HG02759 (cell line): ENCODE measurements at regions not wholly inside any gene's neighbourhood (a gene's known extent, or its start where the extent isn't known, plus 50 kb on each side); places are given as distances from the start of the nearest gene placed in this dataset.

Source experiments
- ATAC-seq: cut with Tn5 transposase; IDR thresholded peaks from one replicate; pipeline ENCODE4 v1.9.1; 2021; ENCODE audit warnings: mild to moderate bottlenecking, moderate library complexity; ENCODE audit not compliant: unreplicated experiment

DNA sequence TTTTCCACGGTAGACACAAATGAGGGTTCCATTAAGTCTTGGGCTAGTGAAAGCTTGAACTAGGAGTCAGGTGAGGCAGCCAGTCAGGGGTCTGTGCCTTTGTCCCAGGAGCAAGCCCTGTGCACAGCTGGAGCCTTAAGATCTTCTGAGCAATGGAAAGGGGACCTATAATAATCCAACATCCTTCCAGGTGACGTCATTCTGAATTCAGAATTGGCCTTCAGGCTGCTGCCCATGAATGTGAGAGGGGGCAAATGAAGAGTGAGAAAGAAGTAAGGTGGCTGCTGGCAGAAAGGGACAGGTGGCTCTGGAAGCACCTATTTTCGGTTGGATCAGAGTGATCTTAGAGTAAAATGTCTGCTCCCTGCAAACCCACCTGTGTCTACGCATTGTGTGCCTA is 488.1 kb upstream of the CDH5 start:
- no peak for ATAC-seq

DNA sequence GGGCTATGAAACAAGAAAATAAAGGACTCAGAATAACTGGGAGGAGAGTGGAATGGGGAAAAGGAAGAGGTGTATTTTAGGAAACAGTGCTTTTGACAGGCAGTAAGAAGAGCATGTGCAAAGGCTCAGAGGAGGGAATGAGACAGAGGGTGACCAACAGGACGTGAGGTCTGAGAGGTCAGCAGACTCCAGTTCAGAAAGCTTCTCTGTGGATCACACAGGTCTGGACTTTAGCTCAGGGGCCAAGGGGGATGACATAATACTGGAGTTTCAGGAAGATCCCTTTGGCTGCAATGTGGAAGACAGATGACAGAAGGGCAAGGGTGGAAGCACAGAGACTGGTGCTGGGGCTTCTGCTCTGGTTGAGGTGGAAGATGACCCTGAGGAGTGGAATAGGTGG is 489.9 kb upstream of the CDH5 start:
- ATAC-seq, result no peak

DNA sequence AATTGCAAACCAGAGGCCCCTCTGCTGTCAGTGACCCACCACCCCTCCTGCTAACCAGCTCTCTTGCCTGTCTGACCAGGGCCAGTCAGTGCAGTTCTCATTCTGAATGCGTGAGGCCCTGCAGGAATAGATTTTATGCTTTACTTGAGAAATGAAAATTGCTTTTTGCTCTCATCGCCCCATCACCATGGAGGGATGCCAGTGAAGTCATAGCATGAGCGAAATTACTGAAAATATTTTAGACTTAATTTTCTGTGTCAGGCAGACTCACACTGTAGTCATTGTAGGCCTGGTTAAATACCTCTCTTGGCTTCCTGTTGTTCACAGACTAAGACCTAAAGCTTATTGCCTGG is 490.5 kb upstream of the CDH5 start:
- ATAC-seq, result no peak

DNA sequence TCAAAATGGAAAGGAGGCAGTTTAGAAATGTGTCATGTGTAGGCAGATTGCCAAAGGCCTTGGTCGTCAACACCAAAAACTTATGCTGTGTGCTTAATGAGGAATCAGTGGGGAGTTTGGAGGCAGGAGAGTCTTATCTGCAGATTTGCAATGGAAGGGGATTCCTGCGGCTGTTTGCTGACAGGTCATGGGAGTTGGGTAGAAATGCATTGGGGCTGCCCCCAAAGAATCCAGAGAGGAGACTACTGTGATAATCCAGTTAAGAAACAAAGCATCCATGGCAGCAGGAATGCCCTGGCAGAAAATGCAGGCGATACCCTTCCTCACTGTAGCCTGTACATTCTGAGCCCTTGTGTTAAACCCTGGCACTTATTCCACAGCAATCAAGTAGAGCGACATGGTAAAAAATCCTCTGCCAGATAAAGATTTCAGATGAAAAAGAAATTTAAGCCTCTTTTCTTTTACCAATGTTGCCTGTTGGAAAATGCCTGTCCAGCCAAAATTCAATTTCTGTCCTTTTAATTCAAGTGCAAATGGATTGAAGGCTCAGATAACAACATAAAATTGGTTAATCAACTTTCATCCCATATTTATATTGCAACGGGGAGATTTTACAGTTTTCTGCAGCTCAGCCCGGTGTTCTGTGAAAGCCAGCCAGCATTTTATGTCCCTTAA is 491.0 kb upstream of the CDH5 start:
- no peak for ATAC-seq

DNA sequence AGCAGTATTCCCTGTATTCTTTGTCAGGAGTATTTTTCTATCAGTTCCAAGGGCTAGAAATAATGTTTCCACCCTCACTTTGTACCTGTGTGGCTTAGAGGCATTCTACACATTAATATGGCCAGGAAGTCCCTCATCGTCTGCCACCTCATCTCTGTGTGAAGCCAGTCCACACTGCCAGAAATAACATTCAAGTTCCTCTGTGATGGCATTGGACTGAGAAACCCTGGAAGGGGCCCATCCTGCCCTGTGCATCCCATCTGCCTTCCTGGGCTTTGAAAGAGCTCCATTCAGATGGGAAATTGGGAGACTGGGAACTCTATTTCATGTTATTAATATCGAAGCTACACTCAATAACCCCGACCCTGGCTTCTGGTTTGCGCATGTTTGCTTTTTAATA is 497.2 kb upstream of the CDH5 start:
- no peak for ATAC-seq

DNA sequence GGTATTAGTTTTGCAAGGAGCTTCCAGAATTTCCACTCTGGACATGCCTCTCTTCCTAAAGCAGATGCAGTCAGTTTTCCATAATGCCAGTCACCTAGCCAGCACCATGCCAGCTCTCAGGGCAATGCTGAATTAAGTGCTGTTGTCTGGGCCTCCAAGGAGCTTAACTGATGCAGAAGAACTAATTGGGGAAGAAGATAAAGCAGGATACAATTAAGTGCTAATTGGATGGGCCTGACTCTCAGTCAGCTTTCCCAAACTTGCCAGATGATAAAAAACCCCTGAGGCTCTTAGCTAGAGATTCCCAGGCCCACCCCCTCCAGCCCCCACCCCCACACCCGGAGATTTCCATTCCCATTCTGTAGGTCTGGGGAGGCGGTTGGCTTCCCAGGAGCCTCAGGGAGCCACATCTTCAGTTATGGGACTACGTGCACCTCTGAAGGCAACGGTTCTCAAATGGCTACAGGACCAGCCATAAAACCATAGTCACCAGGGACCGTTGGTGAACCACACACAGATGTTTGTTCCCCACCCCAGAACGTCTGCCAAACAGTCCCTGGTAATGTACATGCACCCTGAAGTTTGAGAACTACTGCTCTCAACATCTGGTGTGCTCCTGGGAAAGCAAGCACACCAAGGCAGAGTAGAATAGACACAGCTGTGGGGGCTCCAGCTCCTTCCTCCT is 499.1 kb upstream of the CDH5 start:
- ATAC-seq, result no peak

DNA sequence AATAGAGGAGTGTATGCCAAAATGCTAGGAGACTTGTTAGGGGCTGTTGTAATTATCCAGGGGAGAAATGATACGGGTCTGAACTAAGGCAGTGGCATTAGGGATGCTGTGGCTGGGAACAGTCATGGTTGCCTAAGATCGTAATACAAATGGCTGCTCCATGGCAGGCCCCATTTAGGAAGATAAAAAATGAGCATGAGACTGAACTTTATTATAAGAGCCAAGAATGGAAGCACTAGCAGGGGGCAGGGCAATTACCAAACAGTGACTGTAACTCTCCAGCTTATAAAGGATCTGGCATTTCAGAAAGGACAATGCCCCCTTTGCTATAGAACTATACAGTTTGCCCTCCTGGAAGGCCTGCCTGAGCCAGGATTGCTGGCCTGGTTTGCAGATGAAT is 503.3 kb upstream of the CDH5 start:
- ATAC-seq, result no peak

DNA sequence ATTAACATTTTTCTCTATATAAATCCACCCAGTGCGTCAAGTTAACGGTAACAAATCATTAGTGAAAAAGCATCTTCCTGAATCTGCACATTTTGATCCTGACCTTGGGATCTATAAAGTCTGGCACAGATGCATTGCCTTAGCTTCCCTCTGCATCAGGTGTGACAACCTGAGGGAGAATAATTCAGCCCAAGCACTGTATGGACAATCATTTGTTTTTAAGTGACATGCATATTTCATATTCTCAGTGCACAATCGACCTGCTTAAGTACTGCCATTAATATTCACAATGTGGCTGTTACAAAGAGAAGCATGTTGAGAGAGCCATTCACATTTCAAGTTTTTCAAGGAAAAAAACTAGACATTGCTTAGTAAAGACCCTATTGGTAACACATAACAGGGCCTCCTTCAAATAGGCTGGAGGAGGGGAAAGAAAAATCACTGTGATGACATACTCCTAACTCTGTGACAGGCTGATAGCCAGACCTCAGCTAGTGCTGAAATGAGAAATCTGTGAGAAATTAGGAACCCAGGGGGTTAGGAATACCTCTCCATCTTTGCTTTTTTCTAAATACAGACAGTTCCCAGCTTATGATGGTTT is 505.3 kb upstream of the CDH5 start:
- no peak for ATAC-seq

DNA sequence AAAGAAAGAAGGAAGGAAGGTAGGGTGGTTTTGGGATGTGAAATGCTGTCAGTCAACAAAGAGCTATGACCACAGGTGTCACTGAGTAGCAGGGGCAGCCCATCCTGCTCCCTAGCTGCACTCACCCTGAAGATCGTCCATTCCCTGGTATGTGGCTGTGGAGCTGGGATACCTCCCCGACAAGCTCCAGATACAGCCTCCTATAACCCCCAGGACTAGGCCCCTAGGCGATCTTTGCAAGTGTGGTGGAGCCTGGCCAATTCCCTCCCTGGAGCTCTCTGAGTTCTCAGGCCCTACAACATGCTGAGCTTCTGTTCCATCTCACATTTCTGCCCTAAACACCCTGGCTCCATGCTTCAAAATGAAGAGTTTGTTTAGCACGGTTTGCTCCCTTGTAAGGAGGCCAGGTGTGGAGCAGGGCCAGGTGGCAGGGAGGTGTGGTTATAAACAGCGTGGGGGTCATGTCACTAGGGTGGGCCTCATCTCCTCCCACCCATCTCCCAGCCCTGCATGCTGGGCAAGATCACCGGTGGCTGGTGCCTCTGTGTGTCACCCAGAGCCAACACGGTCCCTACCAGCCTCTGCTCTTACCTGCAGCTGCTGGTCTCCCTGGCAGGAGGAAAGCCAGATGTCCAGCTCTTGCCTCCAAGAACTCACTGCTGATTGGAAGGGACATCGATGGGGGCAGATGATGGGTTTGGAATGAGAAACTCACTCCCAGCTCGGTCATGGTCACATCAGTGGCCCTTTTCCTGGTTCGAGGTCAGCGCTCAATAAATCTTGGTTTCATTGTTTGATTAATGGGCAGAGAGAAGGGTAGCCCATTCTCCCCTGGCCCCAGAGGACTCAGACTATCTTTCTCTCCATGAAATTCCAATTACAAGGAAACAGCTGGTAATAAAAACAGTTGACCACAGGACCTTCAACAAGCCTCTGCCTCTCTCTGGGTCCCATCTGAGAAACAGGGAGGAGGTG is 511.0 kb upstream of the CDH5 start:
- no peak for ATAC-seq

DNA sequence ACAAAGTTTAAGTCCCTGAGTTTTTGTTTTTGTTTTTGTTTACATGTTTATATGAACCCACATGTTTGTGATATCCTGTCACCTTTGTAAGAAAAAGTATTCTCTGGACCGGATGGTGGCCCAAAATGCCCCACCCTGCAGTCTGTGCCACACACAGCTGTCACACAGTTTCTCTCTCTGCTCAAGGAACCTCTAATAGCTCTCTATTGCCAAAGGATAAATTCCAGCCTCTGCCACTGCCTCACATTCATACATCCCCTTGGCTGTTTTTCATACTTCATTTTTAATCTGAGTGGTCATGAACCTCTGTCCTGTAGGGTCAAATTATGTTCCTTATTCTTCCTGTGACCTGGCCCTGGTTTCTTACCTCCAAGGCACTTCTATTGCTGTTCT is 520.3 kb upstream of the CDH5 start:
- no peak for ATAC-seq

DNA sequence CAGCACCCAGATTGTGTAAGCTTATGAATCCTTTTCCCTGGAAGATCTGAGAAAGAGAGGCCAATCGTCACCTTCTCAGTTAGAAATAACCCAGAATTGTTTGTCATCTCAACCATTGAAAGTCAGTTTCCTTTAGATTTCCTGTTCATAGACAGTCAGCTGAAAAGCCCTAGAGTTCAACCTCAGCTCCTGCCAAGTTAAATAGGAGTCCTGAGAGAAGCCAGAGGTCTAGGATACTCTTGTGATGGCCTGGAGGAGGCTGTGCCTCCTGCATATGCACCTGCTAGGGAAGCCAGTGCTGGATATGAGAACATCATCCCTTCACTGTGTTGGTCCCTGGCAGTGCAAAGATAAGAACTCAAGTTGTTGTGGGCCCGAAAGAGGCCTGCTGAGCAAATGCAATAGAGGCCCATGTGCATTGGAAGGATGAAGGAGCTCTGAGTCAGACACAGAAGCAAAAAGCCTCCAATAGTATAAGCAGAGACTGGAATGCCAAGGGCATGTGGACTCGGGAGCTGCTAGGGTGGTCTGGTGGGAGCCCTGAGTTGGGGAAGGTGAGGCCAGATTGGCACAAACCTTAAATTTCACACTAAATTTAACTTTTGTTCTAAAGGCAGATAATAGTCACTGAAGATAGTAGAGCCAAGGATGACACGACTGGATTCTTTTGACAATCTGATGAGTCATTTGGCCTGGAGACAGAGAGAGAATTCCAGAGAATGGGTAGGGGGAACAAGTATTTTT is 520.9 kb upstream of the CDH5 start:
- ATAC-seq, result no peak

DNA sequence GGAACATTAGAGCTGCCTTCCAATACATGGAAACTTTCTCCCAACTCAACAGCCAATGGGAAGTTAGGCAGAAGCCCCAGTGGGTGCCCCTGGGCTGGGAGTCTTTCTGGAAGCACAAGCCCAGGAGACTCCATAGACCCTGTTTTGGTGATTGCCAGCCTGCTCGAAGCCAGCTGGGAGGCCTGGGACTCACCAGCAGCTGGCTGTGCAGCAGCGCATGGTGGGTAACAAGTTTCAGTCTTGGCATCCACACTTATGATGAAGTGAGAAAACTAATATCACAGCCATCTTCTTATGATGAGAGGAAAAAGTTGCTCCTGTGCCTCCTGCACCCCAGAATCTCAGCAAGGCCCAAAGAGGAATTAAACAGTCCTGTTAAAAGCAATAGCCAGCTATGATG is 522.5 kb upstream of the CDH5 start:
- no peak for ATAC-seq

DNA sequence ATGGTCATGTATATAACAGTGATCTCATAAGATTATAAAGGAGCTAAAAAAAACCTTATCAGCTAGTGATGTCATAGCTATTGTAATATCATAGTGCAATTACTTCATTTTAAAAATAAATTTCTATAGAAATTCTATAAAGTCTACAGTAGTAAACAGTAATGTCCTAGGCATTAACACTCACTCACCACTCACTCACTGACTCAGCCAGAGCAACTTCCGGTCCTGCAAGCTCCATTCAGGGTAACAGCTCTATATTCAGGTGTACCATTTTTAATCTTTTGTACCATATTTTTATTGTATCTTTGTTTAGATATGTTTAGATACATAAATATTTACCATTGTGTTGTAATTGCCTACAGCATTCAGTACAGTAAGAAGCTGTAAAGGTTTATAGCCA is 524.4 kb upstream of the CDH5 start:
- ATAC-seq, result no peak

DNA sequence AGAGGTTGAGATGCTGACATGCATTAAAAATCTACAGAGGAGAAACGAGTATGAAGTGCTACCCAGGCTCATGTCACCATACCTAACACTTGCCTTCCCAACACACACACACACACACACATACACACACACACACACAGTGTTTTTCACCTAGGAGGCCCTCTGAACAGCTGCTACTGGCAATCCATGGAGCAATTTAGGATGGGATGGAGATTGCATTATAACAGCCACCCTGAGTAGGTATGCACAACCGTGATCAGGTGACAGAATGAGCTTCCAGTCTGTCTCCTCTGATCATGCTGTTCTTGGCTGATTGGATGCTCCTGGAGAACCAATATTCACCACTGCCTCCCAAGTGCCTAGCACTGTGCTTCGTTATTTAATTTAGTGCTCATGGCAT is 528.5 kb upstream of the CDH5 start:
- ATAC-seq, result no peak

DNA sequence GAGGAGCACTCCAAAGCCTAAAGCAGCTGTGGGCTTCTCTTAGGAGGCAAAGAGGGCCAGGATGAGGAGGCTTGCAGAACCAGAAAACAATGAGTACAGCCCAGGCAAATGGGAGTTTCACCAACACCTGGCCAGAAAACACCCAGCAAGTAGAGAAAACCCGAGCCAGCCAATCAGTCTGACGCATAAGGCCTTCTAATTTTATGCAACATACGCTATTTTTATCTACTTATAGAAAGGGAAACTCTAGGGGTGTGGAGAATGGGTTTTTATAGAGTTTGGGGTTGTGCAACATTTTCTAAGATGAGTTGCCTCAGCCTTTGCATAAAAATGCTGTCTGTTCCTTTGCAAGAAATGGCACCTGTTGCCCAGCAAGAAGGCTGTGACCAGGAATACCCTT is 529.0 kb upstream of the CDH5 start:
- ATAC-seq, result no peak

DNA sequence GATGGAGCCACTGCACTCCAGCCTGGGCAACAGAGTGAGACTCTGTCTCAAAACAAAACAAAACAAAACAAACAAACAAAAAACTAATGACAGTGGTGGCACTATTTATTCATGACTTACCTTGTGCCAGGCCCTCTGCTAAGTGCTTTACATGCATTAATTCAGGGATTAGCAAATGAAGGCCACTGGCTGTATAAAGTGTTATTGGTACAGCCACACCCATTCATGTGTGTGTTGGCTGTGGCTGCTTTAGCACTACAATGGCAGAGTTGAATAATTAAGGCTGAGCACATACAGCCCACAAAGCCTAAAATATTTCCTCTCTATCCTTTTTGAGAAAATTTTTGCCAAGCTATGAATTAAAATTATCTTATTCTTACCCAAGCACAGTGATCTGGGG is 531.8 kb upstream of the CDH5 start:
- ATAC-seq, result no peak

DNA sequence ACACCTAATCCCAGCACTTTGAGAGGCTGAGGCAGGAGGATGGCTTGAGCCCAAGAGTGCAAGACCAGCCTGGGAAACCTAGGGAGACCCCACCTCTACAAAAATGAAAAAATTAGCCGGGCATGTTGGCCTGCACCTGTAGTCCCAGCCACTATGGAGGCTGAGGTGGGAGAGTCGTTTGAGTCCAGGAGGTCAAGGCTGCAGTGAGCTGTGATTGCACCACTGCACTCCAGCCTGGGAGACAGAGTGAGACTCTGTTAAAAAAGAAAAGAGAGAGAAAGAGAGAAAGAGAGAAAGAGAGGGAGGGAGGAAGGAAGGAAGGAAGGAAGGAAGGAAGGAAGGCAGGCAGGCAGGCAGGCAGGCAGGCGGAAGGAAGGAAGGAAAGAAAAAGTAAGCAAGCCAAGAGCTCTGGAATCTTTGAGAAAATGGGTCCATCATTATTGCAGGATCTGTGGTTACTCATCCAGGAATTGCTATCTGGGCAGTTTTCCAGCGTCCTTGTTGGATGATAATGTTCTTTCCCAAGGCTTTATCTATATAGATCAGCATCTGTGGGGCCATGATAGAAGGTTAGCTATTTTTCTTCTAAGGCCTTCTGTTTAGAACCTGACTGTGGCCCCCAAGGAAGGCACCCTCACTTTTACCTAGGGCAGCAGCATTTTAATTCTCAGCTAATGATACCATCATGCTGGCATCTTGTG is 533.2 kb upstream of the CDH5 start:
- ATAC-seq, result no peak

DNA sequence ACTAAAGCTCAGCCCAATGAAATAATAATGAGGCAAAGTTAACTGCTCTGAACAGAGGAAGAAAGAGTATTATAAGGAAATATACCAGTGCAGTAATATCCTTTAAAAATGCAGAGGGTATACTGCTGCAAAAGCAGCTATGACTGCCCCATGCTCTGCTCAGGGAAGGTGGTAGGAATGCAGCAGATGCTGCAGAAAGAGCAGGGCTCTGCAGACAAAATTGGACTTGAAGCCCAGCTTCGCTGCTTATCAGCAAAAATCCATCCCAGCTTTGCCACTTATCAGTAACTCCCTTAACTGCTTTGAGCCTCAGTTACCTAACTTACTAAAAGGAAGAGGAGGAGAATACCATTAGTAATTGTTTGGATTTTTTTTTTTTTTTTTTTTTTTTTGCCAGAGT is 533.8 kb upstream of the CDH5 start:
- no peak for ATAC-seq

DNA sequence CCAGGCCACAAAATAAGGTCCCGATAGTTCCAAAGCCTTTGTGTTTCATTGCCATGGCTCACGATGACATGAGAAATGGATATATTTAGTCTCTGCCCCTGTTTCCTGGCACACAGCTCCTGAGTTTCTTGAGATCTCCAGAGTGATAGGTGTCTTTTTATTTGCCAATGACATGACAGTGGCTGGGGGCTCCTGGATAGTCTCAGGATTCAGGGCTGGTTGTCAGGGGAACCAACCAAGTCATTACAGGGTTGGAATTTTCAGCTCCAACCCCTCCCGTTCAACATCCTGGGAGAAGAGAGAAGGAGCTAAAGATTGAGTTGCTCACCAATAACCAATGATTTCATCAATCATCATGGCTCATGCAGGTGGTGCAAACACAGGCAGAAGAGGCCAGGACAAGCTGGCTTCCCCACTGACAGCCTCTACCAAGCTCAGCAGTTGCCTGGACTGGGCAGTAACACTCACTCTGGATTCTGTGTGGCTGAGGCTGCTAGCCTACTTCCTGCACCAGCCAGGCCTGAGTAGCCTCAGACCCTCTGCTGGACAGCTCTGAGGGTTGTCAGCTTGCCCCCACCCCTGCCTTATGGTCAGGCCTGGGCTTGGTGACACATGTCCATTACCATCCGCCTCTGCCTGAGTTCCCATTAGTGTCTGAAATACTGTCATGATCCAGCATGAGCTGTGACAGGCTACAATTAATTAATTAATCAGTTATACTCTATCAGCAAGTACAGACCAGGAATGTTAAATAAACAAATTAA is 534.4 kb upstream of the CDH5 start:
- no peak for ATAC-seq

DNA sequence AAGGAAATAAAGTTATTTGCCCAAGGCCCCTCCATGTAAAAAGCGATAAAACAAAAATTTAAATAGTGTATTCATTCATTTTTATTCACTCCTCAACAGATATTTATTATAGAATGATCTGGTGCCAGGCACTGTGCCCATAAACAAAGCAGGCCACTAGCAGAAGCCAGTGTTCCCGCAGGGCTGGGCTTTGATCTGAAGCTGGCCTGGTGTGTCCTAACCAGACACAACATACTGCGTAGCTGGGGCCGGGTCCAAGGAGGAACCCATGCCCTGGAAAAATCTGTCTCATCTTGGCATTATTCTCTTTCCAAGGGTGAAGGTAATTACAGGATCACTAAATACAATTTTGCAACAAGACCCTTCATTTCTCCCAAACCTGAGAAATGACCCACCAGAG is 537.4 kb upstream of the CDH5 start:
- ATAC-seq, result no peak
